ENCODE measurements at regions not wholly inside any gene's neighbourhood (a gene's known extent, or its start where the extent isn't known, plus 50 kb on each side); places are given as distances from the start of the nearest gene placed in this dataset.
"Not testable (repeated sequence)": the region's sequence is repeated elsewhere in the genome, so short reads cannot be mapped to it uniquely, and the experiment has no call there.

GRCh38 chr1:178674559-178674958, 50.5 kb upstream of the RALGPS2 start:
- intact Hi-C loops (cut with DNase I) = not testable (repeated sequence)

More at GRCh38 chr1:178674559-178674958, 50.5 kb upstream of the RALGPS2 start:
- DNase-seq = not testable (repeated sequence)

Measured in posterior cingulate gyrus (tissue), 11 donors.